Endodermal cell (in vitro differentiated cells): ENCODE measurements at regions not wholly inside any gene's neighbourhood (a gene's known extent, or its start where the extent isn't known, plus 50 kb on each side); places are given as distances from the start of the nearest gene placed in this dataset.
A peak's percentile ranks its signal among the peaks of the same experiment; 100 is the strongest.

Source experiments
- DNase-seq: peaks from one replicate; pipeline ENCODE4 v3.0.0-alpha.2; 2017
- H3K27ac ChIP-seq: 2 replicates; pipeline ENCODE4 v1.5.1; 2013; ENCODE audit warnings: mild to moderate bottlenecking, low read depth, low read length, moderate library complexity
- H3K27me3 ChIP-seq: 2 replicates; pipeline ENCODE4 v1.6.1; 2013; ENCODE audit warnings: mild to moderate bottlenecking, low read length, moderate library complexity; ENCODE audit not compliant: insufficient read depth, control insufficient read depth, poor library complexity, severe bottlenecking
- H3K36me3 ChIP-seq: 2 replicates; pipeline ENCODE4 v1.7.0; 2013; ENCODE audit warnings: mild to moderate bottlenecking, low read length, moderate library complexity; ENCODE audit not compliant: control insufficient read depth, insufficient read depth
- H3K4me1 ChIP-seq: one replicate; pipeline ENCODE4 v1.7.0; 2013; ENCODE audit warnings: low read length; ENCODE audit not compliant: control insufficient read depth, insufficient read depth
- H3K4me3 ChIP-seq: 2 replicates; pipeline ENCODE4 v1.5.1; 2013; ENCODE audit warnings: mild to moderate bottlenecking, low read length, moderate library complexity
- H3K9ac ChIP-seq: 2 replicates; pipeline ENCODE4 v1.6.1; 2013; ENCODE audit warnings: mild to moderate bottlenecking, low read length, moderate library complexity; ENCODE audit not compliant: poor library complexity, severe bottlenecking; ENCODE audit errors: extremely low read depth
- H3K9me3 ChIP-seq: 2 replicates; pipeline ENCODE4 v1.6.1; 2013; ENCODE audit warnings: mild to moderate bottlenecking, low read length, moderate library complexity; ENCODE audit not compliant: control insufficient read depth
- H3K27ac Mint-ChIP-seq: 2 replicates; pipeline ENCODE4 v1.8.0; 2020; ENCODE audit warnings: mixed read lengths
- H3K27me3 Mint-ChIP-seq: 2 replicates; pipeline ENCODE4 v1.8.0; 2021; ENCODE audit warnings: mild to moderate bottlenecking, mixed read lengths; ENCODE audit not compliant: insufficient read depth
- H3K36me3 Mint-ChIP-seq: 2 replicates; pipeline ENCODE4 v1.8.0; 2020; ENCODE audit warnings: low read depth, mixed read lengths
- H3K4me1 Mint-ChIP-seq: 2 replicates; pipeline ENCODE4 v1.8.0; 2020; ENCODE audit warnings: mixed read lengths
- H3K4me3 Mint-ChIP-seq: 2 replicates; pipeline ENCODE4 v1.8.0; 2020; ENCODE audit warnings: mild to moderate bottlenecking, moderate library complexity, mixed read lengths
- H3K9me3 Mint-ChIP-seq: 2 replicates; pipeline ENCODE4 v1.8.0; 2020; ENCODE audit warnings: mild to moderate bottlenecking, mixed read lengths
- CTCF ChIP-seq: fragments of 200-600 bp; sonication (generic); conservative IDR thresholded peaks from 2 replicates; pipeline ENCODE4 v1.5.0; 2021; ENCODE audit warnings: antibody characterized with exemption, mild to moderate bottlenecking
- WGBS, 2 experiments: methylation state at CpG; one replicate each; pipeline versions ENCODE4 v1.1.5 to v1.1.7; 2013; ENCODE audit warnings: missing lambda C conversion rate in 2 of 2, mixed read lengths in 1 of 2; ENCODE audit not compliant: insufficient coverage in 1 of 2, insufficient read length in 1 of 2; 5-methylcytosine and 5-hydroxymethylcytosine counted together

- no peaks in the 10 kb centered on the region for H3K9me3 Mint-ChIP-seq
Observed at GRCh38 chr12:91542666-91543065, 360.0 kb upstream of the DCN start.

GRCh38 chr12:91542067-91542466 is 359.4 kb upstream of the DCN start:
- Histone ChIP-seq H3K36me3 (no peaks in the 10 kb centered on the region), H3K9ac (no peak overlapping the region), H3K9me3 (no peaks in the 10 kb centered on the region), H3K4me3 (no peak overlapping the region), H3K27me3 (no peaks in the 10 kb centered on the region), H3K27ac (no peak overlapping the region), H3K4me1 (no peaks in the 10 kb centered on the region)
- H3K36me3 Mint-ChIP-seq, result no peaks in the 10 kb centered on the region
- no peak overlapping the region for H3K27ac Mint-ChIP-seq
- WGBS, 2 experiments, result 100% methylated on average over 1 of the region's 1 CpG; no CpG with 5 or more reads in 1 of the 2 experiments
- H3K9me3 Mint-ChIP-seq, result no peaks in the 10 kb centered on the region
- no peak overlapping the region for H3K4me3 Mint-ChIP-seq
- peaks cover 7% of the 10 kb centered on the region for H3K4me1 Mint-ChIP-seq
- DNase-seq, result no peak
- no peak for TF ChIP-seq CTCF
- H3K27me3 Mint-ChIP-seq, result no peaks in the 10 kb centered on the region

More at GRCh38 chr12:91542666-91543065, 360.0 kb upstream of the DCN start:
- H3K4me1 ChIP-seq, result no peaks in the 10 kb centered on the region
- H3K4me3 Mint-ChIP-seq, result no peak overlapping the region
- H3K9me3 ChIP-seq, result no peaks in the 10 kb centered on the region
- no peaks in the 10 kb centered on the region for H3K27me3 Mint-ChIP-seq
- H3K36me3 ChIP-seq, result no peaks in the 10 kb centered on the region
- no peaks in the 10 kb centered on the region for H3K27me3 ChIP-seq
- H3K27ac ChIP-seq, result no peak overlapping the region
- no peaks in the 10 kb centered on the region for H3K36me3 Mint-ChIP-seq
- peaks cover 7% of the 10 kb centered on the region for H3K4me1 Mint-ChIP-seq
- no peak for TF ChIP-seq CTCF
- no peak overlapping the region for H3K27ac Mint-ChIP-seq
- H3K4me3 ChIP-seq, result no peak overlapping the region
- H3K9ac ChIP-seq, result no peak overlapping the region
- 80 to 100% methylated on average over 1 of the region's 2 CpGs for WGBS, 2 experiments
- no peak for DNase-seq

GRCh38 chr12:91538418-91538817 is 355.8 kb upstream of the DCN start:
- Mint-ChIP-seq H3K4me1 (no peaks in the 10 kb centered on the region), H3K4me3 (no peak overlapping the region), H3K36me3 (no peaks in the 10 kb centered on the region), H3K27ac (no peak overlapping the region), H3K9me3 (peaks cover 2% of the 10 kb centered on the region), H3K27me3 (no peaks in the 10 kb centered on the region)
- Histone ChIP-seq H3K9me3 (peaks cover 5% of the 10 kb centered on the region), H3K9ac (no peak overlapping the region), H3K27me3 (no peaks in the 10 kb centered on the region), H3K27ac (no peak overlapping the region), H3K4me3 (peak overlapping the region; percentile 9), H3K36me3 (no peaks in the 10 kb centered on the region), H3K4me1 (no peaks in the 10 kb centered on the region)
- DNase-seq, result no peak
- no peak for TF ChIP-seq CTCF
- WGBS, 2 experiments, result 91 to 99% methylated on average over 3 to 4 of the region's 4 CpGs
